Activated CD8-positive, alpha-beta memory T cell treated with anti-CD3 and anti-CD28 coated beads, Interleukin-2, amount 50 U/mL, for 1 hour (primary cell): ENCODE measurements at regions not wholly inside any gene's neighbourhood (a gene's known extent, or its start where the extent isn't known, plus 50 kb on each side); places are given as distances from the start of the nearest gene placed in this dataset.
"Not testable (repeated sequence)": the region's sequence is repeated elsewhere in the genome, so short reads cannot be mapped to it uniquely, and the experiment has no call there.

Experiments
- DNase-seq: peaks from one replicate; pipeline ENCODE4 v3.0.0-alpha.2; 2020; ENCODE audit errors: extremely low read depth

- DNase-seq, result no peak
Measured at GRCh38 chr12:93080452-93080851, 151.4 kb upstream of the EEA1 start.

GRCh38 chr12:93080994-93081809 is 152.1 kb upstream of the EEA1 start:
- no peak for DNase-seq

GRCh38 chr12:93081810-93082165 is 152.7 kb upstream of the EEA1 start:
- no peak for DNase-seq

- DNase-seq, result no peak
Measured at GRCh38 chr12:93085383-93086287, 156.5 kb upstream of the EEA1 start.

GRCh38 chr12:93086288-93086727 is 157.2 kb upstream of the EEA1 start:
- no peak for DNase-seq

GRCh38 chr12:93087840-93088610 is 158.9 kb upstream of the EEA1 start:
- DNase-seq, result no peak

- no peak for DNase-seq
Measured at GRCh38 chr12:93089805-93090569, 160.9 kb upstream of the EEA1 start.

- DNase-seq, result no peak
Measured at GRCh38 chr12:93090731-93091172, 161.7 kb upstream of the EEA1 start.

- DNase-seq, result no peak
Measured at GRCh38 chr12:93091886-93092648, 163.0 kb upstream of the EEA1 start.

GRCh38 chr12:93092649-93092945 is 163.5 kb upstream of the EEA1 start:
- no peak for DNase-seq

- DNase-seq, result no peak
Measured at GRCh38 chr12:93093243-93093642, 164.1 kb upstream of the EEA1 start.

GRCh38 chr12:93094222-93094621 is 165.1 kb upstream of the EEA1 start:
- not testable (repeated sequence) for DNase-seq

GRCh38 chr12:93094988-93095737 is 166.1 kb upstream of the EEA1 start:
- DNase-seq, result no peak

- no peak for DNase-seq
Measured at GRCh38 chr12:93097417-93097816, 168.3 kb upstream of the EEA1 start.

- peak; percentile 17 for DNase-seq
Measured at GRCh38 chr12:93098077-93098476, 169.0 kb upstream of the EEA1 start.

GRCh38 chr12:93099792-93100191 is 170.7 kb upstream of the EEA1 start:
- no peak for DNase-seq

GRCh38 chr12:93100610-93101009 is 171.5 kb upstream of the EEA1 start:
- no peak for DNase-seq

- DNase-seq, result no peak
Measured at GRCh38 chr12:93101367-93101766, 172.3 kb upstream of the EEA1 start.

GRCh38 chr12:93102312-93102711 is 173.2 kb upstream of the EEA1 start:
- DNase-seq, result no peak

GRCh38 chr12:93102744-93103143 is 173.6 kb upstream of the EEA1 start:
- no peak for DNase-seq
